OCI-LY7 (cell line): ENCODE measurements at regions not wholly inside any gene's neighbourhood (a gene's known extent, or its start where the extent isn't known, plus 50 kb on each side); places are given as distances from the start of the nearest gene placed in this dataset.

ENCODE experiments used
- EZH2phosphoT487 ChIP-seq: fragments of 200-600 bp; sonication (generic); IDR thresholded peaks from 2 replicates; pipeline ENCODE4 v1.6.1; 2018; ENCODE audit warnings: low read depth, borderline replicate concordance, mild to moderate bottlenecking, mixed run types, antibody characterized with exemption, low read length, moderate library complexity, mixed read lengths
- TF ChIP-seq, protein P1 (sequence below): fragments of 200-600 bp; sonication (generic); conservative IDR thresholded peaks from 2 replicates; pipeline ENCODE4 v1.5.1; 2014; ENCODE audit warnings: mild to moderate bottlenecking, antibody characterized with exemption, low read length, moderate library complexity, mixed read lengths

DNA sequence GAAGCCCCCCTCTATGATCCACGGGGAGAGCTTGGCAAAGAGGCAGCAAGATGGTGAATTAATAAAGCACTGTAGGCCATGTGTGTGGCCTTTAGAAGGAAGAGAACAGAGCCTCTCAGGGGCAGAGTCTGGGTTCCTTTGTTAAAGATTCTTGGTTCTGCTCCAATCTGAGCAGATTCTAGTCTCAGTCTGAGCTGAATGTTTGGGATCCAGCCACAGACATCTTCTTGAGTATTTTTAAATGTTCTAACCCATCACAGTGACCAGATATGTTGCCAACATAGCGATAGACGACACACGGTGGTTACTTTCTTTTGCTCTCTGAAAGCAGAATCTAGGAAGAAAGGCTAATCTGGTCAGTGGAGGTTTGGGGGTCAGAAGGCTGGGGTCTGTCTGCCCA, 147.5 kb upstream of the GPR12 start:
- TF ChIP-seq, protein P1, sequence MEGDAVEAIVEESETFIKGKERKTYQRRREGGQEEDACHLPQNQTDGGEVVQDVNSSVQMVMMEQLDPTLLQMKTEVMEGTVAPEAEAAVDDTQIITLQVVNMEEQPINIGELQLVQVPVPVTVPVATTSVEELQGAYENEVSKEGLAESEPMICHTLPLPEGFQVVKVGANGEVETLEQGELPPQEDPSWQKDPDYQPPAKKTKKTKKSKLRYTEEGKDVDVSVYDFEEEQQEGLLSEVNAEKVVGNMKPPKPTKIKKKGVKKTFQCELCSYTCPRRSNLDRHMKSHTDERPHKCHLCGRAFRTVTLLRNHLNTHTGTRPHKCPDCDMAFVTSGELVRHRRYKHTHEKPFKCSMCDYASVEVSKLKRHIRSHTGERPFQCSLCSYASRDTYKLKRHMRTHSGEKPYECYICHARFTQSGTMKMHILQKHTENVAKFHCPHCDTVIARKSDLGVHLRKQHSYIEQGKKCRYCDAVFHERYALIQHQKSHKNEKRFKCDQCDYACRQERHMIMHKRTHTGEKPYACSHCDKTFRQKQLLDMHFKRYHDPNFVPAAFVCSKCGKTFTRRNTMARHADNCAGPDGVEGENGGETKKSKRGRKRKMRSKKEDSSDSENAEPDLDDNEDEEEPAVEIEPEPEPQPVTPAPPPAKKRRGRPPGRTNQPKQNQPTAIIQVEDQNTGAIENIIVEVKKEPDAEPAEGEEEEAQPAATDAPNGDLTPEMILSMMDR, result no peak
- TF ChIP-seq EZH2phosphoT487, result no peak
